HCT116 (cell line): ENCODE measurements at regions not wholly inside any gene's neighbourhood (a gene's known extent, or its start where the extent isn't known, plus 50 kb on each side); places are given as distances from the start of the nearest gene placed in this dataset.

Experiments
- ATAC-seq: fragments of 200-7000 bp; cut with Tn5 transposase; 2 replicates; pipeline ENCODE4 v1.9.1; 2020; ENCODE audit warnings: mild to moderate bottlenecking, moderate library complexity
- BruUV-seq: library from RNA; stranded (reverse); fragments of 400-500 nt; replicated peaks from 2 replicates; lab custom pipeline; 2021; lab: Mats Ljungman, UMichigan
- CTCF ChIA-PET: fragments of 300-600 bp; sonication (Branson Sonifier 250); formaldehyde crosslinking; loops from one replicate; lab custom pipeline; 2021; ENCODE audit warnings: antibody characterized with exemption; lab: Charles Lee
- POLR2A ChIA-PET: fragments of 300-600, 350-600 bp; sonication (Branson Sonifier 250); formaldehyde crosslinking; loops from one replicate; lab custom pipeline; 2021; ENCODE audit warnings: antibody characterized with exemption; lab: Charles Lee
- RAD21 ChIA-PET, 2 experiments: fragments of 300-600 bp; sonication (Branson Sonifier 250); formaldehyde crosslinking; loops; one replicate each; lab custom pipeline; 2023; ENCODE audit warnings: low total read pairs in 2 of 2; ENCODE audit not compliant: uncharacterized antibody in 2 of 2, unreplicated experiment in 2 of 2, low non-redundant PET in 1 of 2; lab: Charles Lee
- DNase-seq: peaks from one replicate; pipeline ENCODE4 v3.0.0-alpha.2; 2010; ENCODE audit warnings: low read depth, low spot score
- H2AFZ ChIP-seq: fragments of 200-600 bp; shearing (Covaris generic), sonication (generic); 2 replicates; pipeline ENCODE4 v1.6.1; 2017; ENCODE audit warnings: low read depth, mixed run types, mixed read lengths, antibody characterized with exemption, low read length; ENCODE audit not compliant: poor library complexity, severe bottlenecking
- H3K27ac ChIP-seq: 2 replicates; pipeline ENCODE4 v1.5.1; 2012; ENCODE audit warnings: low read depth, low read length
- H3K27me3 ChIP-seq: fragments of 200-600 bp; sonication (generic); 2 replicates; pipeline ENCODE4 v1.6.1; 2016; ENCODE audit warnings: mixed run types, low read length, mixed read lengths; ENCODE audit not compliant: insufficient read depth
- H3K36me3 ChIP-seq, 2 experiments: fragments of 200-500 bp in 1 of 2; fragments of 200-600 bp in 1 of 2; sonication (Bioruptor generic) in 1 of 2; sonication (generic) in 1 of 2; 2 replicates each; pipeline versions ENCODE4 v1.5.1 to v1.6.1; 2014 to 2016; ENCODE audit warnings: low read length in 2 of 2, inconsistent platforms in 1 of 2, mixed read lengths in 1 of 2, mixed run types in 1 of 2; ENCODE audit not compliant: insufficient read depth in 2 of 2, control insufficient read depth in 1 of 2
- H3K4me1 ChIP-seq, 2 experiments: fragments of 200-600 bp in 1 of 2; sonication (generic) in 1 of 2; 2 replicates each; pipeline versions ENCODE4 v1.5.1 to v1.6.1; 2012 to 2017; ENCODE audit warnings: low read length in 2 of 2, inconsistent platforms in 1 of 2, mild to moderate bottlenecking in 1 of 2, mixed read lengths in 1 of 2, mixed run types in 1 of 2, moderate library complexity in 1 of 2; ENCODE audit not compliant: insufficient read depth in 2 of 2, control insufficient read depth in 1 of 2
- H3K4me2 ChIP-seq: fragments of 200-600 bp; sonication (generic); 2 replicates; pipeline ENCODE4 v1.6.1; 2017; ENCODE audit warnings: mixed run types, low read length, mixed read lengths
- H3K4me3 ChIP-seq, 2 experiments: fragments of 200-600 bp in 1 of 2; sonication (generic) in 1 of 2; replicated peaks in 1 of 2; 2 replicates each; pipeline ENCODE4 v1.5.1; 2011 to 2016; ENCODE audit warnings: low read length in 2 of 2, control low read depth in 1 of 2, low read depth in 1 of 2, mild to moderate bottlenecking in 1 of 2, mixed read lengths in 1 of 2, mixed run types in 1 of 2
- H3K79me2 ChIP-seq: fragments of 200-600 bp; sonication (generic); 2 replicates; pipeline ENCODE4 v1.6.1; 2017; ENCODE audit warnings: mild to moderate bottlenecking, mixed run types, low read length, moderate library complexity, mixed read lengths; ENCODE audit not compliant: insufficient read depth
- H3K9ac ChIP-seq: fragments of 200-600 bp; sonication (generic); 2 replicates; pipeline ENCODE4 v1.6.1; 2016; ENCODE audit warnings: low read length, mixed read lengths
- H3K9me2 ChIP-seq: fragments of 200-600 bp; sonication (generic), shearing (Covaris generic); 2 replicates; pipeline ENCODE4 v1.6.1; 2017; ENCODE audit warnings: mixed run types, mild to moderate bottlenecking, moderate library complexity; ENCODE audit not compliant: insufficient read depth
- H3K9me3 ChIP-seq, 2 experiments: fragments of 200-500 bp in 1 of 2; fragments of 200-600 bp in 1 of 2; sonication (Bioruptor generic) in 1 of 2; sonication (generic) in 1 of 2; 2 replicates each; pipeline ENCODE4 v1.6.1; 2014 to 2017; ENCODE audit warnings: low read length in 2 of 2, mixed read lengths in 2 of 2, inconsistent platforms in 1 of 2, low read depth in 1 of 2, mild to moderate bottlenecking in 1 of 2, mixed run types in 1 of 2, moderate library complexity in 1 of 2; ENCODE audit not compliant: control insufficient read depth in 1 of 2, insufficient read depth in 1 of 2
- H4K20me1 ChIP-seq: fragments of 200-600 bp; sonication (generic), shearing (Covaris generic); 2 replicates; pipeline ENCODE4 v1.6.1; 2017; ENCODE audit warnings: mixed run types, mild to moderate bottlenecking, moderate library complexity; ENCODE audit not compliant: insufficient read depth
- ATF3 ChIP-seq: IDR thresholded peaks from 2 replicates; pipeline ENCODE4 v1.6.1; 2012
- CBX3 ChIP-seq: IDR thresholded peaks from 2 replicates; pipeline ENCODE4 v1.6.1; 2012; ENCODE audit warnings: low read depth
- EGR1 ChIP-seq: IDR thresholded peaks from 2 replicates; pipeline ENCODE4 v1.6.1; 2012; ENCODE audit warnings: low read depth
- ELF1 ChIP-seq: IDR thresholded peaks from 2 replicates; pipeline ENCODE4 v1.6.1; 2012; ENCODE audit warnings: low read depth, borderline replicate concordance
- EZH2 ChIP-seq: fragments of 200-600 bp; sonication (generic); IDR thresholded peaks from 2 replicates; pipeline ENCODE4 v1.6.1; 2017; ENCODE audit warnings: antibody characterized with exemption, mixed run types
- EZH2phosphoT487 ChIP-seq: fragments of 200-600 bp; IDR thresholded peaks from 2 replicates; pipeline ENCODE4 v1.6.1; 2018; ENCODE audit warnings: antibody characterized with exemption, borderline replicate concordance
- FOSL1 ChIP-seq: IDR thresholded peaks from 2 replicates; pipeline ENCODE4 v1.6.1; 2012; ENCODE audit warnings: low read depth
- JUND ChIP-seq: IDR thresholded peaks from 2 replicates; pipeline ENCODE4 v1.6.1; 2012
- MAX ChIP-seq: IDR thresholded peaks from 2 replicates; pipeline ENCODE4 v1.6.1; 2012
- POLR2AphosphoS5 ChIP-seq: IDR thresholded peaks from 2 replicates; pipeline ENCODE4 v1.6.1; 2011; ENCODE audit warnings: mild to moderate bottlenecking, low read depth, low read length, moderate library complexity
- REST ChIP-seq: IDR thresholded peaks from 2 replicates; pipeline ENCODE4 v1.6.1; 2012; ENCODE audit warnings: low read depth
- SIN3A ChIP-seq: IDR thresholded peaks from 2 replicates; pipeline ENCODE4 v1.6.1; 2012; ENCODE audit warnings: low read depth
- SP1 ChIP-seq: IDR thresholded peaks from 2 replicates; pipeline ENCODE4 v1.6.1; 2012; ENCODE audit warnings: low read depth
- SRF ChIP-seq: IDR thresholded peaks from 2 replicates; pipeline ENCODE4 v1.6.1; 2012; ENCODE audit warnings: low read depth
- ZFX ChIP-seq: fragments of 450-650 bp; IDR thresholded peaks from 2 replicates; pipeline ENCODE4 v1.6.1; 2017
- ZNF274 ChIP-seq: fragments of 200-500 bp; sonication (Bioruptor generic); IDR thresholded peaks from 2 replicates; pipeline ENCODE4 v1.6.1; 2014; ENCODE audit warnings: mild to moderate bottlenecking, low read depth, low read length, inconsistent platforms
- intact Hi-C: fragments of 100-400 bp; cut with micrococcal nuclease; formaldehyde crosslinking; loops from 2 replicates; pipeline ENCODE4 v1.10.0; 2022

- ATAC-seq (no peak), DNase-seq (no peak)
- H3K27me3 ChIP-seq: no peaks in the 10 kb centered on the region
- peaks cover 3 to 17% of the 10 kb centered on the region in 2 experiments; a peak in 2 of 4 replicates for H3K4me1 ChIP-seq
- ChIA-PET CTCF (no interaction called here), RAD21 (no interaction called here), POLR2A (no interaction called here)
- no peak overlapping the region for H3K9ac ChIP-seq
- no peak overlapping the region for H2AFZ ChIP-seq
- H4K20me1 ChIP-seq: no peaks in the 10 kb centered on the region
- H3K79me2 ChIP-seq: no peaks in the 10 kb centered on the region
- no TSS peak for BruUV-seq
- H3K9me3 ChIP-seq: no peaks in the 10 kb centered on the region
- TF ChIP-seq FOSL1 (no peak), CBX3 (no peak), REST (no peak), MAX (no peak), EZH2phosphoT487 (no peak), SIN3A (no peak)
- H3K4me3 ChIP-seq: no peak overlapping the region
- H3K36me3 ChIP-seq: no peaks in the 10 kb centered on the region
- intact Hi-C loops: loop anchor here (10.0 kb wide), 1 partner anchor 161 kb away; no protein-coding TSS in a partner anchor
- H3K27ac ChIP-seq: no peak overlapping the region
- no peaks in the 10 kb centered on the region for H3K9me2 ChIP-seq
- no peak overlapping the region for H3K4me2 ChIP-seq
Observed at GRCh38 chr4:1515763-1516162, 109.5 kb upstream of the NKX1-1 start.

- BruUV-seq: no TSS peak
- ATAC-seq: no peak
- CTCF ChIA-PET: no interaction called here
- Histone ChIP-seq H3K27ac (no peak overlapping the region), H3K9me3 (no peaks in the 10 kb centered on the region), H3K4me2 (no peak overlapping the region), H3K27me3 (no peaks in the 10 kb centered on the region), H3K36me3 (no peaks in the 10 kb centered on the region), H2AFZ (no peak overlapping the region), H3K79me2 (no peaks in the 10 kb centered on the region), H3K4me3 (no peak overlapping the region), H3K4me1 (peaks cover 1 to 14% of the 10 kb centered on the region in 2 experiments; a peak in 2 of 4 replicates), H3K9ac (no peak overlapping the region), H3K9me2 (no peaks in the 10 kb centered on the region), H4K20me1 (no peaks in the 10 kb centered on the region)
- RAD21 ChIA-PET: no interaction called here
- intact Hi-C loops: loop anchor here (10.0 kb wide), 1 partner anchor 160 kb away; no protein-coding TSS in a partner anchor
- POLR2A ChIA-PET: no interaction called here
- no peak for DNase-seq
- TF ChIP-seq ZNF274: no peak
- TF ChIP-seq EGR1: no peak
- no peak for TF ChIP-seq JUND
- TF ChIP-seq EZH2: no peak
- TF ChIP-seq ELF1: no peak
- TF ChIP-seq POLR2AphosphoS5: no peak
- TF ChIP-seq SP1: no peak
- no peak for TF ChIP-seq SRF
- no peak for TF ChIP-seq ATF3
- no peak for TF ChIP-seq REST
- no peak for TF ChIP-seq ZFX
Observed at GRCh38 chr4:1515156-1515555, 108.9 kb upstream of the NKX1-1 start.
